NCI-H2107 treated with DMSO at 0.1 percent for 48 hours (cell line): ENCODE measurements at regions not wholly inside any gene's neighbourhood (a gene's known extent, or its start where the extent isn't known, plus 50 kb on each side); places are given as distances from the start of the nearest gene placed in this dataset.

Source experiments
- DNase-seq: peaks from one replicate; lab custom pipeline; 2025; ENCODE audit not compliant: unreplicated experiment; lab: John Stamatoyannopoulos, UW

DNA sequence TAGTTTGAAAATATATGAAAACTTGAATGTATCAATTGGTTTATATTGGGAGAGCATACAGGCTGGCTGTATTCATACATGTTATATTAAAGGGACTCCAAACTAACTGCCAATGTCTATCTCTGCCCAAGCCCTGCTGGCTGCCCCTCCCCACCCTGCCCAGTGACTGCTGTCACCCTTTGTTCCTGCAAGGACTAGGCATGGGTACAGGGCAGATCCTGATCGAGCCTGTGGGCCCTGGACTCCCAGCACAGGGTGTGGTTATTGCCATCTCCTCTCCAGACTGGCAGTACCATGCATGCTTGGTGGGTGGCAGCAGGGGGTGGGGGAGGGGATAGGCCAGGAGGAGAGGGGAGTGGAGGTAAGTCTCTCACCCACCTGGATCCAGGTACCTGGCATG, 167.5 kb upstream of the RASGEF1B start:
- DNase-seq = no peak

DNA sequence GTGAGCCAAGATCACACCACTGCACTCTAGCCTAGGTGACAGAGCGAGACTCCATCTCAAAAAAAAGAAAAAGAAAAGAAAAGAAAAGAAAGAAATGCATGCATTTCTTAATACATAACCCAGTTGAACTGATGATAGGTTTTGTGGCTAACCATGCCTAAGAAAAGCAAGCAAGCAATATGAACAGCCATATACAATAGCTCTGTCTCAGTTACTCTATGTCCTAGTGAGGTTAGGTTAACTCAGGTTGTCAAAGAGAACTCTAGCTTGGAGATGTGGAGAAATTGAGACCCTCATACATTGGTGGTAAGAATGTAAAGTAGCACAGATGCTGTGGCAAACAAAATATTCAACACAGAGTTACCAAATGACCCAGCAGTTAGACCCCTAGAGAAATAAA, 167.0 kb upstream of the RASGEF1B start:
- DNase-seq = no peak

DNA sequence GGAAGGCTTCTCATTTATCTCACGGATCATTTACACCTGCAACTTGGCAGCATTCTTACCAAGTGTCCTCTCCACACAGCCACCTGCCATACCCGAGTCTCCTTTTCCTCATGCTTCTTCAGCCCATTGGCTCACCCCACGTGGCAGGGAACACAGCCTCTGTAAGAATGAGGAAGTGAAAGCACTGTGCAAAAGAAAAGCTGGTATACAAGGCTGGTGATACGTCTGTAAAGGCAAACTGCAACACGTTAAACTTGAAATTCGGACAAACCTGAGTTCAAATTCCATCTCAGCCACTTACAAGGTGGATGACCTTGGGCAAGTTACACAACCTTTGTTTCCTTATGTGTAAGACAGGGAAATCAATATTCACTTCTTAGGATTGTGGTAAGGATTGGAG, 164.0 kb upstream of the RASGEF1B start:
- peak; percentile 58 for DNase-seq

DNA sequence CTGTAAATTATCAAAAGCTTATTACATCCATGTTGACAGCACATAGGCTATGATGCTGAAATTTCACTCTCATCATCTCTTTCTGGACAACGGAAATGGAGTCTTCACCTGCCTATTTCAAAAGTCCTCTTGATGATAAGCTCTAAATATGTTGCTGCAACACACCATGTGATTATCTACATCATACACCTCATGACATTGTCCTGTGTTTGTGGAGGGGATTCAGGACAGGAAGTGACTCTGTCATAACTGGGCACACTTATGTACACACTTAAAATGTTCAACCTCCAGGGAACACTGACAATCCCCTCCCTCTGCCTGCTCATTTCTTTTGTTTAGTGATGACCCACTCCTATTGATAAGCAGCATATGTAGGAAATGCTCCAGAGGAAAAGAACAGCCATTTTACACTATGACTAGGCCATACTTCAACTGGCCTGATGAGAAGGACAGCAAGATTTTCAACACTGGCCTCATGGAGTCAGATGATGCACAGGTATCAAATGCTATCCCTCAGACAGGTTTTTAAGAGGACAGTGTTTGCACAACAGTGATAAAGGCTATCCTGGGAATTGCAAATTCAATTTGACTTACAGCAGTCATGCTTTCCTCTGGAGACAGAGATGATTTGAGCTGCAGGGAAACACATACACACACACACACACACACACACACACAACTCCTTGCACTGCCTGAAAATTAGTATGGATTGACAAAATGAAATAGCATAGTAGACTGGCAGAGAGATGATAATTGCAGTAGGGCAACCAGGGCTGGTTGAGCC, 163.3 kb upstream of the RASGEF1B start:
- DNase-seq = no peak

DNA sequence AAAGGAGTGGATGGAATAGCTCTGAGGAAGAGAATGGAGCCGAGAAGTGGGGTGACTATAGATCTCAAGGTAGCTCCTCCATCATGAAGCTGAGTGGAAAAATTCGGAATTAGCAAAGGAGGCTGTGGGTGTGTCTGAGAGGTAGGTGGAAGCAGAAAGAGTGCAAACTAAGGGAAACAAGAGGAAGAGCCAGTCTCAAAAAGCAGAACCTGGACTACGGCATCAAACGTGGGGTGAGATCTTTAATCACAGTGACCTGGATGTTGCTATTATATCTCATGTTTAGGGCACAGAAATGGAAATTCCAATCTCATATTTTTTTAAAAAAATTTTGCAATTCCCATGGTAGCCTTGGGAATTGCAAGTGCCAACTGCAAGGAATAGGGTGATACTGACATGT, 162.5 kb upstream of the RASGEF1B start:
- no peak for DNase-seq

DNA sequence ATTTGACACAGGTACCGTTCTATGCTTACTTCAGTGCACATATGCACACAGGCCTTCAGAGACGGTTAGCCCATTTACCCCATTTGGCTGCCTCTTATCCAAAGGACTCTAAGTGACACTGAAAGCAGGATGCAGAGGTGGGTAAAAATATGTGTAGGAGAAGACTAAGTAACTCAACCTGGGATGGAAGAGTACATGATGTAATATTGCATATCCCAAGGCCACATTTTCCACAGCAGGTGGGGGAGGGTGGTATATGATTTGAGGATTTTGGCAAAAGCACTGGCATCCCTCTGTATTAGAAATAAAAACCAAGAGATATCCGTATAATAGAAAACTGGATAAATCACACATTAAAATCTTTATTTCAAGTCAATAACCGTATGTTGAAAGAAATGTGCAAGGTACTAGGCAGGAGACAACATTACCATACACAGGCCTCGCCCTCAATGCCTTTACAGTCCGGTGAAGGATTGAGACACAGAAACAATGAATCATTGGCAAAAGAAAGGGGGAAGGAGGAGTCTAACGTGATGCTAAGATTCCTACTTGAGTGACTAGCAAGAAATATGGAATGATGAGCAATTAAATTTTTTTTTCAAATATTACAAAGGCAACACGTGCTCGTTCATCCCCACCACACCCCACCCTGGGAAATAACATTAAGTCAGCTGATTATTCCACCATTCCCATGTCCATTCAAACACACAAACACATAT, 161.0 kb upstream of the RASGEF1B start:
- no peak for DNase-seq

DNA sequence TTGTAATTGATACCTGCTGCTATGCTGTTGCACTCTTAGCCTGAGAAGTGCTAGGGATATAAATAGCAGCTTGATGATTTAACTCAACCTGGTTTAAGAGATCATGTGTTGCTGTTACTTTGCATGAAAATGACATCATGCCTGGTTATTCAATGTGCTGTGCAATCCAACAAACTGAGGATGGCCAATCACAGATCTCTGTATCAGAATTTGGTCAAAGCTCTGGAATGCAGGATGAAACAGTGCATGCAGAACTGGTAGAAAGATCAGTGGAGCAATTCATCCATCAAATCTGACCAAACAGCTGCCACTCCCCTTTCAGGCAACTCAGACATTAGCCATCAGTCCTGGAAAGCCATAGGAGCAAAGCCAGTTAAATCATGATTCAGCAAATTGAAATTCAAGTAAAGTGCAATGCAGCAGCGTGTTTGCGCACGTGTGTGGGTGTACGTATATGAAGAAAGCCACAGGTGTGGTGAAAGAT, 160.3 kb upstream of the RASGEF1B start:
- peak; percentile 54 for DNase-seq

DNA sequence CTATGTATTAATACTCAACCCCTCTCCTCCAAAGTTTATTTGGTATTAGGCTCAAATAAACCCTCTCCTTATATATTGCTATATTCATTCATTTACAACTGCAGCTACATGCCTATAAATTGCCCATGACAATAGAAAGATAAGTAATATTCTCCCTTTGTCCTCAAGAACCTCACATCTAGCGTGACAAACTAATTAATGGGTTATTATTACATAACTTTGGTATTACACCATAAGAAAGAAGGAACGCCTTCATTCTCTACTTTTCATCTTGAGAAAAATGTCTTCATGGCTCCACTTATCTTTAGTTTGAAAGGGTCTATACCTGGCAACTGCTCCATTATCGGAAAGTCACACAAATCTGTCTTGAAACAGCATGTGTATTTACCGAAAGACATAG, 157.7 kb upstream of the RASGEF1B start:
- DNase-seq = no peak

DNA sequence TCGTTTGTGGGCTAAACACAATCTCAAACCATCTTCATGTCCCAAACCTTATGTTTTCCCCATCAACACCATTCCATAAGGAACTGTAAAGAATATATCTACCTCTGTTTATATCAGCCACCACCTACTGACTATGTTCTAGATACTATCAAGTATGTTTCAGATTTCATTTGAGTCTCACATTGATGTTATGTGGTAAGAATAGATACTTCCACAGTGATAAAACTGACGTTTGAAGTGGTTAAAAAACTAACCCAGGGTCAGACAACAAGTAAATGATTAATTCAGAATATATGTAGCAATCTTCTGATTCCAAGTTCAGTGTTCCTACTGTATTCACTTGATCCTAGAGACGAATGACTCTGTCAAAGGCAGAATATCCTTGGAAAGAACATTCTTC, 156.8 kb upstream of the RASGEF1B start:
- DNase-seq = no peak

DNA sequence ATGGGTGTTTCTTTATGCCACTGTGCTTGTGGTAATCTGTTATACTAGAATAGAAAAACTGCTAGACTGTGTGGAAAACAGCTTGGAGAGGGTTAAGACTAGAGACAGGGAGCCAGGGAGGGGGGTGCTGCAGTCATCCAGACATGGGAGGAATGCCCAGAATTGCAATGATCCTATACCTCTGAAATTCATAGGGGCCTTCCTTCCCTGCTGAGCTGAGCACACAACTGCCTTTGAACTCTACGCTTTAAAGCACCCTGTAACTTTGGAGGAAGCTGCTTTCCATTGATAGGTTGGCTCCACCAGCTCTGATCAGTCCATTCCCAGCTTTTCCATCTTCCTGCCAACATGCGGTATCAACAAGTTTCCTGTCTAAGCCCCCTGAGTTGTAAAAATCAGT, 155.9 kb upstream of the RASGEF1B start:
- no peak for DNase-seq

DNA sequence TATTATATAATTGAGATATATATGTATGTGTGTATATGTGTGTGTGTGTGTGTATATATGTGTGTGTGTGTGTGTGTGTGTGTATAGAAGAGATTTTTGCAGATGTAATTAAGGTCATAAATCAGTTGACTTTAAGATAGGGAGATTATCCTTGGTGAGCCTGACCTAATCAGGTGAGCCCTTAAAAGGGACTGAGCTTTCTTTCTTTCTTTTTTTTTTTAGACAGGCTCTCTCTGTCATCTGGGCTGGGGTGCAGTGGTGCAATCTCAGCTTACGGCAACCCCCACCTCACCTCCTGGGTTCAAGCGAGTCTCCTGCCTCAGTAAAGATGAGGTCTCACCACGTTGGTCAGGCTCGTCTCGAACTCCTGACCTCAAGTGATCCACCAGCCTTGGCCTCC, 155.1 kb upstream of the RASGEF1B start:
- DNase-seq = no peak

DNA sequence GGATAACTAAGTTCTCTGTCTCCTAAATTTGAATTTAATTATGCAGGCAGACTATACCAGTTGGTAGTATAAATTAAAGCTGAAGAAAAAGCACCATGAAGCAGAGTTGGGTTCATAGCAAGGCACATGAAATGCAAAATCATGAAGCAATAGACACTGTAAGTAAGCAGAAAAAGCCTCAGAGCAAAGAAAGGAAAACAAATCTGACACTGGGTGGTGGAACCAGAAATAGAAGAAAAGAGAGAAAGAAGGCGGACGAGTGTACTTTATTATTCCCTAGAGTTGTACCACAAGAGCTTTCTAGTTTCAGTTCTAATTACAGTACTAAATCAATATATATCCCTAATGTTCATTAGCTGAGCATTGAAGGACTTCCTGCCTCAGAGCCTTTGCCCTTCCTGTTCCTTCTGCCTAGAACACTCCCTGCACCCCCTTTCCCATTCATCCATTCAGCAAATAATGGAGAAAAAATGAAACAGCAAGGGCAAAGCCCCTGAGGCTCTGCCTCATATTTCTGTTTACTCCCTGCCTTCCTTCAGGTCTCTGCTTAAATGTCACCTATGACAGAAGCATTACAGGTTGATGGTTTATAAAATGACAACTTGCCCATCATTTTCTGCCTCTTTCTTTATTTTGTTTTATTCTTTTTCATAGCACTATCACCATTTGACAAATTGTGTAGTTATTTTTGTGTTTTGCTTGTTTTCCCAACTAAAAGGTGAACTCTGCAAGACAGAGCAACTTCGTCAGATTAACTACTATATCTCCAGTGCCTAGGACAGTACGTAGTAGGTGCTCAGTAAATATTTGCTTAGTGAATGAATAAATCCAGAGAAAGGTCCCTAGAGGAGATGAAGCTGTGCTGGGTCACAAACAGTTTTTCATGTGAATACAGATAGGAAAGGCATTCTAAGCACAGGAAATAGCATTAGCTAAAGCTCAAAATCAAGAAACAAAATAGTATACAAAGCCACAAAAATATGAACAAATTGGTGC, 154.0 kb upstream of the RASGEF1B start:
- DNase-seq = peak; percentile 38

DNA sequence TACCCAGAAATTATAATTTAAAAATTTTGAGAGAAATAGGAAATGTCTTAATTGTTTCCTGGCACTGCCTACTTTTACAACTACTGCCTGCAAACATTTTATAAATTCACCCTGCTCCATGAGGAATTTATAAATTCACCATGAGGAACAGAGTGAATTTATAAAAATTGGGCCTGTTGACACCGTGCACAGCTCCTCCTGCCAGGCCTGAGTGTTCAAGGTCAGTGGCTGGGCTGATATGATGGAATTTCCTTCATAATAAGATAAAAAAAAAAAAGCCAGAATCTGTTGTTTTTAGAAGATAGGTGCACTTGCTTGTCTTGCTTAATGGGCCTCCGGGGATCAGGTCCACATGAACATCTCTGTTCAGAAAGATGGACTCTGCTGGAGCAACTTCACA, 151.7 kb upstream of the RASGEF1B start:
- no peak for DNase-seq

DNA sequence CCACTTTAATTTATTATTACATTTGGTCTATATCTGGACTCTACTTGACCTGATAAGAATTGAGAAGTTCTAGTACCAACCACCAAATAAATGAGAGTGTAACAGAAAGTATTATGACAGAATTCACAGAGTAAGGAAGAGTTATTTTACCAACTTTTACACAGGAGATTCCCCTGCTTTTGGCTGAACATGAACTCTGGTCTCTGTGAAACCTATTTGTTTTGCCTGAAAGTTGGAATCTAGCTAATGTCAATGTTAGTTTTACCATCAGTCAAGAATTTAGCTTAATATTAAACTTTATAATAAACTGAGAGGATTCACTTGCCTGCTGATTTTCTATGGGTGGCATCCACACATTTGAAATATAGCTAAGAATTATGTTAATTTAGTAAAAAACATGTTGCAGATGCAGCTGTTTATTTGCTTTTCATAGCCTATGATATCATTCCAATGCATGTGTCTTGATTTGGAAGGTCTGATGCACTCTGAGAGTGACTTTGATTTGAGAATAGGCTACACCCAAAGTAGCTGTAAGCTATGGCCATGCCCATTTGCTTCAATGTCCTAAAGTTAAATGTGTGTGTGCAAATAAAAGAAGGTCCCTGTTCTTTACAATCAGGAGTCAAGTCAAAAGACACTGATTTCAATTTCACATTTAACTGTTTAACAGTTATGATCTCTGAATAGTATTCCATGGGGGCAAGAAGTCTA, 150.9 kb upstream of the RASGEF1B start:
- DNase-seq = no peak

DNA sequence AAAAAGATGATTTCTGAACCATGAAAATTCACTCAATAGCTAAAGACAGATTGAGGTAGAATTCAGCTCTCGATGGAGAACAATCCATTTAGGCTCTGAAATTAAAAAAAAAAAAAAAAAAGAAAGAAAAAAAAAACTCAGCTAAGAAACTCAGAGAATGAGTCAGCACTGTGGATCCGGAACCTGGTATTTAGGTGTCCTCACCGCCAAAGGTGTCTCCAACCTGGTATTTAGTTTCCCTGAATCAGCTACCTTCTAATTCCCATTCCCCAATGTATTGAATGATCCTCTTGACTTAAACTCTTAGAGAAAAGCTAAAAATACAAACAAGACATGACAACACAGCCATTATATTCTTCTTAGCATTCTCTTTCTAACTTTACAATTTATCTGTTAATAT, 150.3 kb upstream of the RASGEF1B start:
- no peak for DNase-seq

DNA sequence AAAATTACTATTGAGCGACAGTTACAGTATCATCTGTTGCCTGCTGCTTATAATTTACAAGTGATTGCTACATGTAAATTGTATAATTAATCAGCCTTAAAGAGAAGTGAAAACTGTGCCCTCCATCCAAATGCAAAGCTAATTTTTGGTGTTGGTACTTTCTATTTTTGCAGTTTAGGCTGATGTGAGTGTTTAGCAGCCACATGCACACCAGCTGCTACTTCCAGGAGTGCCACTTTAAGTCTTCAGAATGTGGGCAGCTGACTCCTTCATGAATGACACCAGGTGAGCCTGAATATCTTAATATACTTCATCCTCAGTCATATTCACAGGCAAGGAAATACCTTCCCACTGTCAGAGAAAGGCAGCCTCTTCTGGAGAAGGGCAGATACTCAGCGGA, 149.8 kb upstream of the RASGEF1B start:
- no peak for DNase-seq

DNA sequence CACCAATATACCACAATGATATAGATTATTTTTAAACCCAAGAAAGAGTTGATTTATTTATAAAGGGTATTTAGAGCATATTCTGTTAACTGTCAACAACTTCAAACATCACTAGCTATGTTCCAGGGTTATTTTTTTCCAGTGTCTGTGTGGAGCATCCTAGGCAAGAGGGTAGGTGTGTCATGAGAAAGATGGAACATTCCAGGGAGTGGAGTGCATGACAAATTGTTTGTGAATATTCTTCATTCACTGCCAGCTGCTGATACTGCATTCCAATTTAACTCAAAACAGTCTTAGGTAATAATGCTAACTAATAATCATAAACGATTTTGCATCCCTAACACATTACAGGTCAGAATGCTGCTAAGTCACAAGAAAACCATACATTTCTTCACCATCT, 148.7 kb upstream of the RASGEF1B start:
- DNase-seq = no peak

DNA sequence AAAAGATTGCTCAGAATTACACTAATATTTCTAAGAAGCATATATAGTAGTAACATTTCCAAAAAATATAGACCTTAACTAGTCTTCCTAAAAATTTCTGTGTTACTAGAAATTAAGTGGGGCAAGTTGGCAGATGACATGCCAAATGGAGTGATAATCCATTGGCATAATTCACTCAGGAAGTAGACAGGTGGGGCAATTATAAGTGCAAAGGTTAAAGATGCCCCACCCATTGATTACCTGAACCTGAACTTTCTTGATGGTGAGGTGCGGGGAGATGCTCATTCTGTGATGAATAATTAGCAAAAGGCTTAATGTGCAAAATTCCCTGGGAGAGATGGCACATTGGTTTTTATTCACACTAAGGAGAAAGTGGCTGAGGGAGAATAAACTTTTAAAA, 145.8 kb upstream of the RASGEF1B start:
- DNase-seq = no peak

DNA sequence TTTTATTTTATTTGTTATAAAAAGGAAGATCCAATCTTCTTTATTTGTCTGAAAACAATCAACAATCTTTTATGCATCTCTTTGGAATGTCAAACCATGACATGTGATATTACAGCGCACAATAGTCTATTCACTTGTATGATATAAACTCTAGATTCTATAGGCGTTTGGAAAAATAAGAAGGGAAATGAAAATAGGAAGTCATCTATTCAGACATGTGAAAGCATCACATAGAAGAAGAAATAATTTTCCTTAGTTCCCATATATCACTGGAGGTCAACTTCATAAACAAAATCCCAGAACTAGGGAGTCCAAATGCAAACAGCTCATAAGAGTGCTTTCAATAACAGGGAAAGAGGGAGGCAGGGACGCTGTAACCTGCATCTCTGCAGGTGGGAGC, 139.5 kb upstream of the RASGEF1B start:
- DNase-seq = no peak

DNA sequence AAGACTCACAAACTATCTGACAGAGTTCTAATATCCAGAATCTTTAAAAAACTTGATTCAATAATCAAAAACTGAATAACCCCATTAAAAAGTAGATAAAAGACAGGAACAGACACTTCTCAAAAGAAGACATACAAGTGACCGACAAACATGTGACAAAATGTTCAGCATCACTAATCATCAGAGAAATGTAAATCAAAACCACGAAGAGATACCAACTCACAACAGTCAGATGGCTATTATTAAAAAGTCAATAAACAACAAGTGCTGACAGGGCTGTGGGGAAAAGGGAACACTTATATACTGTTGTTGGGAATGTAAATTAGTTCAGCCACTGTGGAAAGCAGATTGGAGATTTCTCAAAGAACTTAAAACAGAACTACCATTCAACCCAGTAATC, 138.1 kb upstream of the RASGEF1B start:
- no peak for DNase-seq

DNA sequence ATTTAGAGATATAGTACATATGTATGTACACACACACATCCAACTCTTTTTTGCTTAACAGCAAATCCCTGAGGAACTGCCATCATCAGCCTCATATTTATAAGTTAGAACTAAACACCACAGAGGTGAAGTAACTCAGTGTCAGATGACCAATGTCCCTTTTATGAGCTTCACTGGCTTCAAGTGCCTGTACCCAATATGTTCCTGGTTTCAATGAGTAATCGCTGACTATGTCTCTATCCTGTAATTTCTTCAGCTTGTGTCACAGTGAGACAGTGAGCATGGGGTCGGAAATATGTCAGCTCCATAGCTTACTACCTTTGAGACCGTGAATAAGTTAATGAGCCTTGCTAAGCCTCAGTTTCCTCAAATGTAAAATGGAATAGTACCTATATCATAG, 136.2 kb upstream of the RASGEF1B start:
- no peak for DNase-seq
